Transverse colon (tissue), 4 donors: ENCODE measurements at regions not wholly inside any gene's neighbourhood (a gene's known extent, or its start where the extent isn't known, plus 50 kb on each side); places are given as distances from the start of the nearest gene placed in this dataset.

Experiments used
- DNase-seq: peaks from one replicate; pipeline ENCODE4 v3.0.0-alpha.2; 2019
- H3K27ac ChIP-seq, 4 donors: fragments of 200-600 bp; sonication (generic); 2 replicates each; pipeline ENCODE4 v1.5.1; 2016 to 2018; ENCODE audit warnings: inconsistent platforms in 4 of 4
- H3K27me3 ChIP-seq: fragments of 200-600 bp; sonication (generic); 2 replicates; pipeline ENCODE4 v1.5.1; 2017; ENCODE audit warnings: inconsistent platforms
- H3K36me3 ChIP-seq, 4 donors: fragments of 200-600 bp; sonication (generic); 2 replicates each; pipeline ENCODE4 v1.5.1; 2017 to 2019; ENCODE audit warnings: inconsistent platforms in 4 of 4
- H3K4me1 ChIP-seq, 4 donors: fragments of 200-600 bp; sonication (generic); 2 replicates each; pipeline ENCODE4 v1.5.1; 2017 to 2020; ENCODE audit warnings: inconsistent platforms in 4 of 4
- H3K4me3 ChIP-seq, 4 donors: fragments of 200-600 bp; sonication (generic); 1 replicate in 1 of 4; 2 replicates in 3 of 4; pipeline versions ENCODE4 v1.5.1 to v1.6.1; 2017 to 2019; ENCODE audit warnings: inconsistent platforms in 4 of 4
- H3K9me3 ChIP-seq, 2 donors: fragments of 200-600 bp; sonication (generic); 2 replicates each; pipeline ENCODE4 v1.5.1; 2017 to 2019; ENCODE audit warnings: inconsistent platforms in 2 of 2
- EP300 ChIP-seq: sonication (generic); formaldehyde crosslinking; IDR thresholded peaks from one replicate; pipeline ENCODE4 v1.6.1; 2017; ENCODE audit warnings: antibody characterized with exemption, low read depth
- POLR2A ChIP-seq: fragments of 450-650 bp; IDR thresholded peaks from one replicate; pipeline ENCODE4 v1.6.1; 2016; ENCODE audit warnings: antibody characterized with exemption, mild to moderate bottlenecking, moderate library complexity
- POLR2AphosphoS5 ChIP-seq, 3 donors: sonication (generic); formaldehyde crosslinking; IDR thresholded peaks; one replicate each; pipeline ENCODE4 v1.6.1; 2016; ENCODE audit warnings: antibody characterized with exemption in 3 of 3
- WGBS, 2 donors: methylation state at CpG; one replicate each; pipeline ENCODE4 v1.1.5; 2018; ENCODE audit warnings: low coverage in 1 of 2; 5-methylcytosine and 5-hydroxymethylcytosine counted together
- in situ Hi-C, 4 donors: fragments of 200-750 bp; cut with MboI; loops; one replicate each; pipeline versions ENCODE4 v1.15.0 to v1.15.1; 2017; ENCODE audit warnings: low sequenced_read_pairs in 3 of 4, low pct_ligation_motif_present in 1 of 4, low pct_unique_long_range_greater_than_20kb in 1 of 4
- intact Hi-C: fragments of 100-400 bp; cut with DNase I; formaldehyde crosslinking; loops from one replicate; pipeline ENCODE4 v1.15.1; 2023; ENCODE audit warnings: low total_unique reads
- TF ChIP-seq, protein P1 (sequence below), 5 experiments: fragments of 200-600 bp in 3 of 5; fragments of 450-650 bp in 2 of 5; sonication (generic) in 3 of 5; IDR thresholded peaks; 1 replicate in 2 of 5; 2 replicates in 3 of 5; pipeline ENCODE4 v1.5.1; 2016 to 2017; ENCODE audit warnings: antibody characterized with exemption in 5 of 5, inconsistent platforms in 3 of 5, mild to moderate bottlenecking in 2 of 5, moderate library complexity in 1 of 5

DNA sequence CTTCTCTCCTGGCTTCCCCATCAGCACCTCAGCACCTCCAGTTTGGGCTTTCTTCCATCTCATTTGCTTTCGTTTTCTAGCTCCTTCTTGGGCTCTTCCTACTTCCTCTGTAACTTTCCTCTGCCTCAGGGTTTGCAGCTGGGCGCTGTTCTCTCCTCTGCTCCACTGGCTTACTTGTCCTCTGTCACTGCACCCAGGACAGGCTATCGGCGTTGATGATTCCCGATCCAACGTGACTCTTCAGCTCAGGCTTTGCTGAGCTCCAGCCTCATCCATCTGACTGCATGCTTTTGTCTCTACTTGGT, 362.4 kb downstream of the CYRIA start:
- H3K27ac ChIP-seq = no peak overlapping the region
- no peaks in the 10 kb centered on the region for H3K9me3 ChIP-seq
- no peaks in the 10 kb centered on the region for H3K27me3 ChIP-seq
- H3K4me3 ChIP-seq = no peak overlapping the region
- H3K4me1 ChIP-seq = no peaks in the 10 kb centered on the region
- no peak for DNase-seq
- WGBS, 2 donors = 59 to 70% methylated on average over 6 of the region's 6 CpGs
- intact Hi-C loops (loop anchor here (5.0 to 10.0 kb wide), 2 partner anchors 358 to 1946 kb away; partner anchors contain the start of gene MYCN), in situ Hi-C loops (no loop called here)
- no peaks in the 10 kb centered on the region for H3K36me3 ChIP-seq
- no peak for TF ChIP-seq POLR2A
- TF ChIP-seq, protein P1, sequence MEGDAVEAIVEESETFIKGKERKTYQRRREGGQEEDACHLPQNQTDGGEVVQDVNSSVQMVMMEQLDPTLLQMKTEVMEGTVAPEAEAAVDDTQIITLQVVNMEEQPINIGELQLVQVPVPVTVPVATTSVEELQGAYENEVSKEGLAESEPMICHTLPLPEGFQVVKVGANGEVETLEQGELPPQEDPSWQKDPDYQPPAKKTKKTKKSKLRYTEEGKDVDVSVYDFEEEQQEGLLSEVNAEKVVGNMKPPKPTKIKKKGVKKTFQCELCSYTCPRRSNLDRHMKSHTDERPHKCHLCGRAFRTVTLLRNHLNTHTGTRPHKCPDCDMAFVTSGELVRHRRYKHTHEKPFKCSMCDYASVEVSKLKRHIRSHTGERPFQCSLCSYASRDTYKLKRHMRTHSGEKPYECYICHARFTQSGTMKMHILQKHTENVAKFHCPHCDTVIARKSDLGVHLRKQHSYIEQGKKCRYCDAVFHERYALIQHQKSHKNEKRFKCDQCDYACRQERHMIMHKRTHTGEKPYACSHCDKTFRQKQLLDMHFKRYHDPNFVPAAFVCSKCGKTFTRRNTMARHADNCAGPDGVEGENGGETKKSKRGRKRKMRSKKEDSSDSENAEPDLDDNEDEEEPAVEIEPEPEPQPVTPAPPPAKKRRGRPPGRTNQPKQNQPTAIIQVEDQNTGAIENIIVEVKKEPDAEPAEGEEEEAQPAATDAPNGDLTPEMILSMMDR (IDR thresholded peaks at IDR 0.05) = no peak
- TF ChIP-seq POLR2AphosphoS5 (IDR thresholded peaks at IDR 0.05) = no peak
- no peak for TF ChIP-seq EP300

DNA sequence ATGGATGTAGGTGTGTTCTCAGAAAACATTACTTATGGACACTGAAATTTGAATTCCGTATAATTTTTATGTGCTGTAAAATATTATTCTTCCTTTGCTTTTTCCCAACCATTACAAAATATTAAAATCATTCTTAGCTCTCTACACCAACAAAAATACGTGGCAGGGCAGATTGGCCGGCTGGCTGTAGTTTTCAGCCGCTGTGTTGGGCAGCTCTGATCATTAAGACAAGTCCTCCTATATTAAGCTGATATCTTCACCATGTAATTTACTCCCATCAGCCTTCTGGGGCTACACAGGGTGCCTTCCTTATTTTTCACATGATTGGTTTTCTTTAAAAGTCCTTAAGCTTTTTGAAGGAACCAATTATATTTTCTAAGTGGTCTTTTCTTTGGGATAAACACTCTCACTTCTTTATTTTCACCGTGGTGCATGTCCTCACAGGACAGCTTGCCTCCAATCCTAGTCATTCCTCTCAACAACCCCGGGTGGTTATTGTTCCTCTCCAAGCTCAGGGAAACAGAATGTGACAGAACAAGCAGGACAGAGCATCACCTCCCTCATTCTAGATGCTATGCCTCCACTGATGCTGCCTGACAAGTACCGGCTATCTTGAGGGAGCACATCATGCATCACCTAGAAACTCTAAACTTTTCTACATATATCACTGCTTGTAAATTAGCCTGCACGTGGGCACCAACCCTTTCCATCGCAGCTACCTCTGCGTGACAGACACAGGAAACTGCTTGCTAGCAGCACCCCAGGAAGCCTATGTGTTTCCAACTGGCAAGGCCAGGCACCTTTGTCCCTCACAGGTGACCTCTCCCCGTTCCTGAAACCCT, 362.3 kb downstream of the MYCN start:
- Histone ChIP-seq H3K4me1 (no peaks in the 10 kb centered on the region), H3K27ac (no peak overlapping the region), H3K4me3 (no peak overlapping the region), H3K9me3 (no peaks in the 10 kb centered on the region), H3K36me3 (no peaks in the 10 kb centered on the region), H3K27me3 (no peaks in the 10 kb centered on the region)
- TF ChIP-seq EP300 (no peak), POLR2AphosphoS5 (IDR thresholded peaks at IDR 0.05) (no peak), POLR2A (no peak)
- TF ChIP-seq, protein P1 (IDR thresholded peaks at IDR 0.05) = no peak
- no peak for DNase-seq
- in situ Hi-C loops (no loop called here), intact Hi-C loops (loop anchor here (5.0 to 10.0 kb wide), 2 partner anchors 358 to 1945 kb away; partner anchors contain the start of gene MYCN)
- WGBS, 2 donors = 66 to 68% methylated on average over 7 to 11 of the region's 11 CpGs

DNA sequence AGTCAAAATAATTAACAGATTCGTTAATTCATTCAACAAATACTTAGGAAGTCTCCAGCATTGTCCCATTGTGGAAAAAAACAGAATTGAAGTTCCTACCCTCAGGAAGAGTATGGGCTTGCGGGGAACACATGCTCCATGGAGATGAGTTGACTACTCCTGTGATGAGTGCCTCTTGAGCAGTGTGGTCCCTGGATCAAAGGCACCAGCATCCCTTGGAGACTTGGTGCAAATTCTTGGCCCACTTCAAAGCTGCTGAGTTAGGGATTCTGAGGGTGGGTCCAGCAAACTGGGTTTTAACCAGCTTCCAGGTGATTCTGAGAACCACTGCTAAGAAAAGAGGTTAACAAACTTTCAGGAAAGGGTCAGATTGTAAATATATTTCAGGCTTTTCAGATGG, 361.6 kb downstream of the MYCN start:
- Histone ChIP-seq H3K4me1 (no peaks in the 10 kb centered on the region), H3K36me3 (no peaks in the 10 kb centered on the region), H3K9me3 (no peaks in the 10 kb centered on the region), H3K27ac (no peak overlapping the region), H3K4me3 (no peak overlapping the region), H3K27me3 (no peaks in the 10 kb centered on the region)
- DNase-seq = no peak
- in situ Hi-C loops (no loop called here), intact Hi-C loops (loop anchor here (5.0 to 10.0 kb wide), 2 partner anchors 357 to 1945 kb away; partner anchors contain the start of gene MYCN)
- 88 to 90% methylated on average over 2 of the region's 2 CpGs for WGBS, 2 donors
- TF ChIP-seq POLR2A (no peak), POLR2AphosphoS5 (IDR thresholded peaks at IDR 0.05) (no peak), EP300 (no peak)
- TF ChIP-seq, protein P1 (IDR thresholded peaks at IDR 0.05) = no peak

DNA sequence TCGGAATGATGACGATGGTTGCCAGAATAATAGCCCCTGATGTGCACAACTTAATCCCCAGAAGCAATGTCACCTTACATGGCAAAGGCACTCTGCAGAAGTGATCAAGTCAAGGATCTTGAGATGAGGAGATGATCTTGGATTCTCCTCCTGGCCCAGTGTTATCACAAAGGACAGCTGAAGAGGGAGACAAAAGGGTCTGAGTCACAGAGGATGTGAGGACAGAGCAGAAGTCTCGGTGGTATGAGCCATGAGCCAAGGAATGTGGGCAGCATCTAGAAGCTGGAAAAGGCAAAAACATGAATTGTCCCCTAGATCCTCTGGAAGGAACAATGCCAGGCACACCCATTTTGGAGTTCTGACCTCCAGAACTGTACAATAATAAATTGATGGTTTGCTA, 358.5 kb downstream of the MYCN start:
- WGBS, 2 donors = 84 to 86% methylated on average over 2 to 3 of the region's 3 CpGs
- intact Hi-C loops (no loop called here), in situ Hi-C loops (loop anchor here in 2 of 4 donors (25.0 kb wide), 1 partner anchor 362 kb away; the partner anchor contains the start of gene MYCN (in 2 of the 2))

More for the DNA sequence above, 358.5 kb downstream of the MYCN start:
- Histone ChIP-seq H3K9me3 (no peaks in the 10 kb centered on the region), H3K27ac (no peak overlapping the region), H3K4me1 (no peaks in the 10 kb centered on the region), H3K4me3 (no peak overlapping the region), H3K27me3 (no peaks in the 10 kb centered on the region), H3K36me3 (no peaks in the 10 kb centered on the region)
- TF ChIP-seq EP300 (no peak), POLR2A (no peak), POLR2AphosphoS5 (IDR thresholded peaks at IDR 0.05) (no peak)
- TF ChIP-seq, protein P1 (IDR thresholded peaks at IDR 0.05) = no peak
- no peak for DNase-seq
